C4-2B (cell line): ENCODE measurements at regions not wholly inside any gene's neighbourhood (a gene's known extent, or its start where the extent isn't known, plus 50 kb on each side); places are given as distances from the start of the nearest gene placed in this dataset.

ENCODE experiments used
- ZFX ChIP-seq: fragments of 450-650 bp; IDR thresholded peaks from 2 replicates; pipeline ENCODE4 v1.6.1; 2017
- TF ChIP-seq, protein P1 (sequence below): fragments of 450-650 bp; conservative IDR thresholded peaks from 2 replicates; pipeline ENCODE4 v1.5.1; 2017; ENCODE audit warnings: mild to moderate bottlenecking

DNA sequence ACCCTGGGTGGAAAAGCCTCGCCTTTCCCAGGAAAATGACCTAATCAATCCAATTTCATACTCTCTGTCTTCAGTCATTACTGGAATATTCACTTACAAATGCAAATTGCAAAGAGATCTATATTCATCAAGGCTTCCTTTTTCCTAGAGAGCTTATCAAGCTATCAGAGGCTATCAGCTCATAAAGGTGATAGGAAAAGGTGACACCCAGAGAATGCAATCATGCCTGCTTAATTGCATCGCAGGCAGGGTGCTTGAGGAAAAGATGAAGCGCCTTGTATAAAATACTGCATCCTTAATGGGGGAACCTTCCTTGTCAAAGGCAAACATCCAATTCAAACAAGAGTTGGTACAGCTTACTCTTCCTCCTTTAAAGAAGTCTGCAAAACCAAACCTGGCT is 59.7 kb downstream of the SHANK2 start:
- TF ChIP-seq, protein P1, sequence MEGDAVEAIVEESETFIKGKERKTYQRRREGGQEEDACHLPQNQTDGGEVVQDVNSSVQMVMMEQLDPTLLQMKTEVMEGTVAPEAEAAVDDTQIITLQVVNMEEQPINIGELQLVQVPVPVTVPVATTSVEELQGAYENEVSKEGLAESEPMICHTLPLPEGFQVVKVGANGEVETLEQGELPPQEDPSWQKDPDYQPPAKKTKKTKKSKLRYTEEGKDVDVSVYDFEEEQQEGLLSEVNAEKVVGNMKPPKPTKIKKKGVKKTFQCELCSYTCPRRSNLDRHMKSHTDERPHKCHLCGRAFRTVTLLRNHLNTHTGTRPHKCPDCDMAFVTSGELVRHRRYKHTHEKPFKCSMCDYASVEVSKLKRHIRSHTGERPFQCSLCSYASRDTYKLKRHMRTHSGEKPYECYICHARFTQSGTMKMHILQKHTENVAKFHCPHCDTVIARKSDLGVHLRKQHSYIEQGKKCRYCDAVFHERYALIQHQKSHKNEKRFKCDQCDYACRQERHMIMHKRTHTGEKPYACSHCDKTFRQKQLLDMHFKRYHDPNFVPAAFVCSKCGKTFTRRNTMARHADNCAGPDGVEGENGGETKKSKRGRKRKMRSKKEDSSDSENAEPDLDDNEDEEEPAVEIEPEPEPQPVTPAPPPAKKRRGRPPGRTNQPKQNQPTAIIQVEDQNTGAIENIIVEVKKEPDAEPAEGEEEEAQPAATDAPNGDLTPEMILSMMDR, result no peak
- TF ChIP-seq ZFX, result no peak
